Stimulated activated CD4-positive, alpha-beta T cell treated with anti-CD3 and anti-CD28 coated beads, Interleukin-12 subunit alpha, Interleukin-12 subunit beta, amount 100 ng/mL, for 48 hours (primary cell): ENCODE measurements at regions not wholly inside any gene's neighbourhood (a gene's known extent, or its start where the extent isn't known, plus 50 kb on each side); places are given as distances from the start of the nearest gene placed in this dataset.

ENCODE experiments used
- DNase-seq, 3 donors: peaks; one replicate each; pipeline ENCODE4 v3.0.0-alpha.2; 2020; ENCODE audit warnings: low read depth in 2 of 3, low spot score in 1 of 3

DNA sequence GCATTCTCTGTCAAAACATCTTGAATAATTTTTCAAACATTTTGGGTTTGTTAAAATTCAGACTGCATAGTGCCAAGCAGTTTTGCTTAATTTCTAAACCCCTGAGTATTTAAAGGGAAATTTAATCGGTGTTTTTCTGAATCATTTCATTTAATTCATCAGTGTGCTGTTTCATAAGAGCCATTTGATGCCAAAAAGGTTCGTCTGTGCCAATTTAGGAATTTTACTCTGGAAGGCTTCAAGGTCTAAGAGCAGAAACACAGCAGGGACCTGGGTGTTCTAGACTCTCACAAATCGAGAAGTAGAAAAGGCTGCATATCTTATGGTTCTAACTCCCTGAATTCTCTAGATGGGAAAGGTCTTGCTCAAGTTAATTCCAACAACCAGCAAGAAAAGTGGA is 311.9 kb upstream of the NT5C1B start:
- no peak for DNase-seq

- DNase-seq, result no peak
Measured at GRCh38 chr2:18900691-18901141, 311.3 kb upstream of the NT5C1B start.

GRCh38 chr2:18899725-18900124 is 310.4 kb upstream of the NT5C1B start:
- no peak for DNase-seq

- DNase-seq, result no peak
Measured at GRCh38 chr2:18898271-18898670, 308.9 kb upstream of the NT5C1B start.

GRCh38 chr2:18896125-18896764 is 306.9 kb upstream of the NT5C1B start:
- DNase-seq, result no peak

GRCh38 chr2:18891600-18892345 is 302.4 kb upstream of the NT5C1B start:
- DNase-seq, result no peak

DNA sequence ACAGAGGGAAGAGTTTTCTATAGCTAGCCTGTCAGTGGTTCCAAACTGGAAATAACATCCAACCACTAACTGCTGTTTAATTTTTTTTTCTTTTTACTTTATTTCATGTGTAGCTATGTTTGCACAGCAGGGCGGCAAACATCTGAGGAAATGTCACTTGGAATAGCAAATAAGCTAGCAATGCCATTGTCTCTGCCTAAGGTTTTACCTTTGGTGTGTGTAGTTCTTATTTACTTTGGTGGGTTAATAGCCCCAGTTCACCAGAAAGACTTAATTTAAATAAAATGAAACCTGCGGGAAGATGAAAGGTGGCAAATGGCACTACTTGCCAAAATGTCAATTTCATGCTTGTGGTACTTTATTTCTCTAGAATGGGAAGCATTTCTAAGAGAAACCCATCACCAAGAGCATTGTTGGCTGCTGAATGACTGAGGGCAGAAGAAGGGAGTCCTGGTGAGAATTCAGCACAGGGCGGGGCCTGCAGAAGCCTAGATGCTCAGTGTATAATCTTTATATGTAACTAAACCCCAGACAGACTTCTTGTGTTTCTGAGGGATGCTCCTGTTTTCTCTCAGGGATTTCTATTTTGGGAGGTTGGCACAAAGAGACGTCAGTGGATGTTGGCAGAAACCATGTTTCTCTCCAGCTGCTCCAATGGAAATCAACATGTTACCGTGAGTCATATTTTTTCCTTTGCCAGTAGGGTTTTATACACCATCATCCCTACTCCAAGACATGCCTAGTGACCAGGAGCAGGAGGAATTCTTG is 300.4 kb upstream of the NT5C1B start:
- no peak for DNase-seq

DNA sequence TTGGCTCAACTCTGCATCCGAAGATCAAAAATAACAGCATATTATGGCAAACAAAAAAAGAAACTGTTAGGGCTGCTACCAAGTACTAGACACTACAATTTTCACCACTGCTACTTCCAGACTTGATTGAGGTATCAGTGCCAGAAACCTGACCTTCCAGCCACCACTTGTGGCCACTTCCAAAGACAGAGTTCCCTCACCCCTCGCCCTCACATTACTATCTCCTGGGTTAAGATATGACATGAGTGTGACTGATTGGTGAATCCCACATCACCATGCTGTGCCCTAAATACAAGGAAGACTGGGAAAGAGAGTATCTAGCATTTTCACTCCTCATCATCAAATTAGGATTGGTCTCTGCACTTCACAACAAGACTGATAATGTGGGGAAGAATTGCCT is 296.1 kb upstream of the NT5C1B start:
- no peak for DNase-seq

DNA sequence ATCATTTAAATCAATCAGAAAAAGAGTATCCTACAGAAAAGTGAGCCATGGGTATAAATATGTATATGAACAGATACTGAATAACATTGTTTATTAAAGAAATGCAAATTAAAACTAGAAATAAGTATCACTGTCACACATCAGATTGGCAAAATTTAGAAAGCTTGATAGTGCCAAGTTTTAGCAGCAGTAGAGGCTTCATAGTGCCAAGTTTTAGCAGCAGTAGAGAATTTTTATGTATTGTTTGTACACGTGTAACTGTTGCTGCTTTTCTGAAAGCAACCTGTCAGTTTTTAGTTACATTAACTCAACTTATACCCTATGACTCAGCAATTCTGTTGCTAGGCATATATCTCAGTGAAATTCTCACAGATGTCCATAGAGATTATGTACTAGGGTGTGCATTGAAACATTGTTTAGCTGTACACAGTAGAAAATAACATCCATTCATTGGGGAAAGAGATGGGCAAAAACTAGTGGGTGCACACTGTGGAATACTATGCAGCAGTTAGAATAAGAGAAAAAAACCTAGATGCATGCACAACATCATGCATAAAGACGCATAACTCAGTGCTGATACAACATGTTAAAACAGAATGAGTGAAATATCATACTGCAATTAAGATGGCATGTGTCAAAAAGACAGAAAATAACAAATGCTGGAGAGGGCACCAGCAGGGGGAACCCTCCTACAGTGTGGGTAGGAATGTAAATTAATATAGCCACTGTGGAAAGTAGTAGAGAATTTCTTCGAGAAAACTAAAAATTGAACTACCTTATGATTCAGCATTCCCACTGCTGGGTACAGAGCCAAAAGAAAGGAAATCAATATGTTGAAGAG is 294.5 kb upstream of the NT5C1B start:
- DNase-seq, result no peak

DNA sequence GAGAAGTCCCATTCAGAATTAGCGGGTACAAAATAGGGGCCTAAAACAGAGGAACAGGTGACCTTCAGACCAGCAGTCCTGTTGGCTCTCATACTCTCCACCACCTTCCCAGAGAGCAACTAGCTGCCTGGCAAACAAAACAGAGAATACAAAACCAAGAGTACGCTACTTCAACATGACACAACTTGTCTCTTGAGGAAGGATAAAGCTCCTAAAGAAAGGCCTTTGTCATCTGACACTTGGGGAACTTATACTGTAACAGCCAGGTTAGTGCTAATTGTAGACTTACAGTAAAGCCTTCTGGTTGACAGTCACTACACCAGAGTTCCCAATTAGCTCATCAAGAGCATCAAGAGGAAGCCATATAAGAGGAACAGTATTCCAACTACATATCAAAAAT is 282.1 kb upstream of the NT5C1B start:
- DNase-seq, result no peak

- DNase-seq, result no peak
Measured at GRCh38 chr2:18870307-18870706, 280.9 kb upstream of the NT5C1B start.

- no peak for DNase-seq
Measured at GRCh38 chr2:18861951-18862350, 272.6 kb upstream of the NT5C1B start.

GRCh38 chr2:18860179-18860578 is 270.8 kb upstream of the NT5C1B start:
- DNase-seq, result no peak

- no peak for DNase-seq
Measured at GRCh38 chr2:18856765-18857164, 267.4 kb upstream of the NT5C1B start.

- no peak for DNase-seq
Measured at GRCh38 chr2:18855027-18855426, 265.7 kb upstream of the NT5C1B start.

DNA sequence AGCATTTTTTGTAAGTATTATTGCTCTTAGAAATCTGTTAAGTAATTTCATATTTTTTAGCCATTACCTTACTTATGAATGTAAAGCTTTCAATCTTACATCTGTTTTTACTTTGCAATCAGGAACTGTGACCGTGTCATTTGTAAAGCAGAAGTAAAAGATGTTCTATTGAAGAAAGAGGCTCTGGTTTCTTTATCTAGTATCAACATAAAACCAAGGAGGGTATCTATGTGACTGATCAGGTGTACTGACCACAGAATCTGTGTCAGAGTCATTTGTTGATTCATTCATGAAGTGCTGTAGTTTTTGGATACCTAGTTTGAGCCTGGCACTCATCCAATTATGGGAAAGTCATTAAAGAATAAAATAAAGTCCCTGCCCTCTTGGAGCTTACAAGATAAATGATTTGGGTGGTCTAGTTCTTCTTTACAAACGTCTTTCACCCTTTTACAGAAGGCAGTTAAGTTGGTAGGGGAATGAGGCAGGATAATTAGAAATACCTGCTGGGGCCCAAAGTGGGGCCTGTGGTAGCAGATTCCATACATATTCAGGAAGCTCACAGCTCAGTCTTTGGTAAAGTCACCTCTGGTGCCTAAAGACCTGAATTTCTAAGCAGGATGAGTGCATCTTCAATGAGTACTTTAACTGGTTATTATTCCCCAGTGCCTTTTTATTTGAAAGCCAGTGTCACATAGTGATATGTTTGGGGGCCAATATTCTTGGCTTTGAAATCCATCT is 260.6 kb upstream of the NT5C1B start:
- DNase-seq, result no peak

DNA sequence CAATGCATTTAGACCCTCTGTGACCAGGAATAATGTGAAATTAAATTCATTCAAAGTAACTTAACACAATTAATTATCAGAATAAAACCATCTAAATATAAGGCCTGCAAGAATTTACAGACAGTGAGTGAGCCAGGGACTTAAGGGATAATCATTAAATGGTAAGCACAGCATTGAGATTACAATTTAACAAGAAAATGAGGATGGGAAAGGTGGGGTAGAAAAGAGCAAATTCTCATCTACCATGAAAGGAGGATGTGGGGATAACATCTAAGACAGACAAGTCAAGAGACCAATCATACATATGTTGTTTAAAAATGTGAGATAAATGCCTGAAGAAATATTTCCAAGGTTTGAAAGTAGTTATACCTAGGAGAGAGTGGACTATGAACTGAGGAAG is 259.3 kb upstream of the NT5C1B start:
- DNase-seq, result no peak

DNA sequence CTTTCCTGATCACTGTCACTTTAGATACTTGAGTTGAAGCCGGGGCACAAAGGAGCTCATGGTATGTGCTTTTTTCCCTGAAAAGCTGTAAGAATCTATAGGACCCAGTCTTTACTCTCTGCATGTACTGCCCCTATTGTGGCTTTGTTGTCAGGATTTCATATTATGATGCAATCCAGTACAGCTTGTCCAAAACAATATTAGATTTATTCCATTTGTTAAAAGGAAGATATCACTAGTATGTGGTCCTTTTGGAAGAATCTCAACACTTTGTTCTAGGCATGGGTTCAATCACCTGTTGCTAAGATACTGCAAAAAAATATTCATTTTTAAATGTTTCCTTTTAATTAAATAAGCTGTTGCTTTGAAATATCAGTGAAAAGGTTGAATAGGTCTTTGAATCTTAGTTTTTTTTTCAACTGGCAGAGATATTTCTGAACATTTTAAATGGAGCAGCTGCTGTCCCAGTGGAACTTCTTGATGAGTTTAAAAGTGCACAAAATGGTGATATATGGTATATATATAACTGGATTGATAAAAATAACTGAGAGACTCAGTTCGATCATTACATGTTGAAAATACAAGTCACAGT is 256.6 kb upstream of the NT5C1B start:
- DNase-seq, result no peak

- DNase-seq, result no peak
Measured at GRCh38 chr2:18842836-18843235, 253.5 kb upstream of the NT5C1B start.
